Heart right ventricle (tissue), 16 donors: ENCODE measurements at regions not wholly inside any gene's neighbourhood (a gene's known extent, or its start where the extent isn't known, plus 50 kb on each side); places are given as distances from the start of the nearest gene placed in this dataset.

Source experiments
- ATAC-seq, 8 donors: fragments of 200-7000 bp; cut with Tn5 transposase; one replicate each; pipeline ENCODE4 v1.9.1; 2020; ENCODE audit warnings: mild to moderate bottlenecking in 8 of 8, moderate library complexity in 8 of 8, moderate number of reproducible peaks in 1 of 8
- DNase-seq, 2 donors: peaks; one replicate each; pipeline ENCODE4 v3.0.0-alpha.2; 2020
- H3K27ac ChIP-seq, 10 donors: fragments of 200-600 bp; sonication (generic) in 2 of 10; one replicate each; pipeline versions ENCODE4 v1.5.0 to v1.8.0; 2020 to 2022; ENCODE audit warnings: mild to moderate bottlenecking in 3 of 10
- H3K27me3 ChIP-seq, 7 donors: fragments of 200-600 bp; one replicate each; pipeline ENCODE4 v1.8.0; 2021 to 2022; ENCODE audit warnings: mild to moderate bottlenecking in 2 of 7
- H3K36me3 ChIP-seq, 9 donors: fragments of 200-600 bp; sonication (generic) in 1 of 9; one replicate each; pipeline versions ENCODE4 v1.5.0 to v1.8.0; 2020 to 2022; ENCODE audit warnings: mild to moderate bottlenecking in 2 of 9
- H3K4me1 ChIP-seq, 9 donors: fragments of 200-600 bp; sonication (generic) in 1 of 9; one replicate each; pipeline versions ENCODE4 v1.5.0 to v1.8.0; 2020 to 2022; ENCODE audit warnings: mild to moderate bottlenecking in 4 of 9
- H3K4me3 ChIP-seq, 10 donors: fragments of 200-600 bp; sonication (generic) in 2 of 10; one replicate each; pipeline versions ENCODE4 v1.5.0 to v1.8.0; 2020 to 2022; ENCODE audit warnings: mild to moderate bottlenecking in 7 of 10, moderate library complexity in 2 of 10
- H3K9me3 ChIP-seq, 11 donors: fragments of 200-600 bp in 10 of 11; sonication (generic) in 2 of 11; one replicate each; pipeline versions ENCODE4 v1.5.0 to v1.8.0; 2013 to 2022; ENCODE audit warnings: mild to moderate bottlenecking in 2 of 11, control low read depth in 1 of 11, moderate library complexity in 1 of 11
- CTCF ChIP-seq, 9 donors: fragments of 200-600 bp; sonication (generic) in 2 of 9; IDR thresholded peaks; one replicate each; pipeline versions ENCODE4 v1.5.0 to v1.8.0; 2021 to 2022; ENCODE audit warnings: antibody characterized with exemption in 9 of 9, mild to moderate bottlenecking in 5 of 9, moderate library complexity in 1 of 9
- WGBS, 2 donors: extraction: QIAGEN DNeasy Blood & Tissue Kit; methylation state at CpG; one replicate each; pipeline ENCODE4 v1.1.7; 2013; ENCODE audit warnings: inconsistent platforms in 1 of 2; 5-methylcytosine and 5-hydroxymethylcytosine counted together
- intact Hi-C, 10 donors: fragments of 100-400 bp; cut with DNase I; formaldehyde crosslinking; loops; one replicate each; pipeline versions ENCODE4 v1.11.1 to v1.14.2; 2022
- donor health status: Arrhythmogenic right ventricular cardiomyopathy.
- donor health status: ischemic (EF 13 %, LVEDD 7.1; RV severe dilation, severe dysfunction).
- donor health status: healthy with polysubstance abuse.
- donor health status: DM: no; HTN: yes; CAD: no.
- donor health status: DM: no; HTN: no; CAD: no.
- donor health status: ischemic (EF 25% LVEDD 6.9; RV normal size, moderate dysfunction).
- donor health status: ischemic (EF 25% LVEDD 5.7; RV mildly dilated, moderate dysfunction).
- donor health status: healthy.
- donor health status: DM: yes; HTN: yes; CAD: no.
- donor health status: Ischemic cardiomyopathy.
- donor health status: ischemic (EF 35%, LVEDD 5.7; RV mildly dilated, moderate dysfunction).
- donor health status: nonischemic (EF 11% LVEDD 7.7; RV severe dilation, severe dysfunction).
- donor health status: DM: yes; HTN: yes; CAD: no.
- donor health status: PGD.
- donor health status: ischemic (EF 29% LVEDD 5.4; RV normal size, mild dysfunction).
- donor health status: nonischemic (EF 23%, LVEDD 6.1; RV moderate dilation, normal function).

DNA sequence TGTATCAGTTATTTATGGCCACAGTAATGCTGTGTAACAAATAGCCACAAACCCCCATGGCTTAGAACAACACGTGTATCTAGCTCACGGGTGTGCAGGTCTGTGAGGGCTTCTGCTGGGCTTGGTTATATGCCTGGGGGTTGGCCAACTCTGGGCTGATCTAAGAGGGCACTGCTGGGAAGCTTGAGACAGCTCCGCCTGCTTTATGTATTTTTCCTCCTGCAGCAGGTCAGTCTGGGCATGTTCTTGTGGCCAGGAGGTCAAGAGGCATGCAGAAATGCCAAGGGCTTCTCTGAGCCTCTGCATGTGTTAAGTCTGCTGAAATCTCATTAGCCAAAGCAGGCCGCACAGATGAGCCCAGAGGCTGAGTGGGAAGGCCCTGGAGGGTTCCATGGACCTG, 105.8 kb downstream of the ZNF664 start:
- intact Hi-C loops: no loop called here
- H3K4me3 ChIP-seq: no peak overlapping the region
- DNase-seq: no peak
- no peaks in the 10 kb centered on the region for H3K4me1 ChIP-seq
- WGBS, 2 donors: 90 to 94% methylated on average over 4 of the region's 4 CpGs
- no peak for TF ChIP-seq CTCF (IDR thresholded peaks at IDR 0.05)
- H3K27ac ChIP-seq: no peak overlapping the region
- H3K27me3 ChIP-seq: no peaks in the 10 kb centered on the region
- no peaks in the 10 kb centered on the region for H3K36me3 ChIP-seq
- no peak for ATAC-seq
- no peaks in the 10 kb centered on the region for H3K9me3 ChIP-seq

DNA sequence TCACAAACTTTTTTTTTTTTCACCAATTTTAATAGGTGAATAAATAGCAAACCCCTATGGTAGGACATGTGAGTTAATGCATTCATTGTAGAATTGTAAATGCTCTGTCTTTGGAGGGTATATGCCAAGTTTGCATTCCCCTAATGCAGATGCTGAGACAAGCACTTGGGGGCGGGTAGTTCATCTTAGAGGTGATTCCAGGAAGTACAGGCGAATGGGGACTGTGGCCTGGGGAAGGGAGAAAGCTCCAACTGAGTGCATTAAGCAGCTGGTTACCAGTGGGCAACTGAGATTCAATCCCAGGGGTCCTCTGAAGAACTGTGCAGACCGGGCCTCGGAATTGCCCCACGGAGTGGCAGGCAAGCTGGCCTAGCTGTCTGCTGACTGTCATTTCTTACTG, 107.6 kb downstream of the ZNF664 start:
- H3K4me1 ChIP-seq: no peaks in the 10 kb centered on the region
- no peak for TF ChIP-seq CTCF (IDR thresholded peaks at IDR 0.05)
- no peaks in the 10 kb centered on the region for H3K27me3 ChIP-seq
- no peaks in the 10 kb centered on the region for H3K36me3 ChIP-seq
- ATAC-seq (no peak), DNase-seq (no peak)
- intact Hi-C loops: no loop called here
- no peak overlapping the region for H3K27ac ChIP-seq
- no peaks in the 10 kb centered on the region for H3K9me3 ChIP-seq
- 91 to 92% methylated on average over 5 of the region's 5 CpGs for WGBS, 2 donors
- no peak overlapping the region for H3K4me3 ChIP-seq

DNA sequence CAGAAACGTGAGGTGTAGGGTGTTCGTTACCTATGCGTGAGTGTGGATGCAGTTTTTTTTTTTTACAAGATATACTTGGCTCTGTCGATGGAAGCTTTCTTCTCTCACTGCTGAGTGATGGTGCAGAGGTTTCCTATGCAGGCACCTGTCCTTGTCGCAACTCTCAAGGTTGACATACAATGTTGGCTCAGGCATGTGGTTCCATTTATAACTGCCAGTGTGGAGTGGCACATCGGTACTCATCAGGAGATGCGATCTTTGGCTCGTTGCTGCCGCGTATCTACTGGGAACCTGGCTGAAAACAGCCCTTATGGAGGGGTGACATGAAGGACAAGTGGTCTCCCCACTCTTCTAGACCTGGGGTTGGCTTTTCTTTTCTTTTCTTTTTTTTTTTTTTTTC, 109.0 kb downstream of the ZNF664 start:
- DNase-seq (no peak), ATAC-seq (peak in 2 of 8 donors; percentile 47 to 63)
- Histone ChIP-seq H3K36me3 (no peaks in the 10 kb centered on the region), H3K4me1 (no peaks in the 10 kb centered on the region), H3K9me3 (no peaks in the 10 kb centered on the region), H3K27me3 (no peaks in the 10 kb centered on the region), H3K4me3 (no peak overlapping the region), H3K27ac (no peak overlapping the region)
- intact Hi-C loops: no loop called here
- no peak for TF ChIP-seq CTCF (IDR thresholded peaks at IDR 0.05)
- WGBS, 2 donors: 57 to 70% methylated on average over 10 of the region's 10 CpGs

GRCh38 chr12:124082687-124083086, 109.7 kb downstream of the ZNF664 start:
- DNase-seq (no peak), ATAC-seq (no peak)
- intact Hi-C loops: no loop called here
- no peak overlapping the region for H3K4me3 ChIP-seq
- TF ChIP-seq CTCF (IDR thresholded peaks at IDR 0.05): no peak
- no peak overlapping the region for H3K27ac ChIP-seq
- 94 to 95% methylated on average over 4 of the region's 4 CpGs for WGBS, 2 donors
- H3K36me3 ChIP-seq: no peaks in the 10 kb centered on the region
- no peaks in the 10 kb centered on the region for H3K4me1 ChIP-seq
- no peaks in the 10 kb centered on the region for H3K27me3 ChIP-seq
- H3K9me3 ChIP-seq: no peaks in the 10 kb centered on the region

DNA sequence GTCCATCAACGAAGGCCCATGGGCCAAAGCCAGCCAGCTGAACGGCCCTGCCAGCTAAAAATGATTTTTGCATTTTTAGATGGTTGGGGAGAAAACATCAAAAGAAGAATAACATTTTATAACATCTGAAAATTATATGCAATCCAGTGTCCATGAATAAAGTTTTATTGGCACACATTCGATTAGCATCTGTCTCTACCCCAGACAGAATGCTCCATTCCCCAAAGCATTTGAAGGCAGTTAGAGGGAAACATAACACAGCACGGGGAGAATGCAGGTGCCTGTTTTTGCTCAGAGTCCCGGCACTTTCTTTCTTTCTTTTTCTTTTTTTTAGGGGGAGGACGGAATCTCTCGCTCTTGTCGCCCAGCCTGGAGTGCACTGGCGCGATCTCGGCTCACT, 110.7 kb downstream of the ZNF664 start:
- WGBS, 2 donors: 89 to 92% methylated on average over 11 of the region's 11 CpGs
- no peak for DNase-seq
- Histone ChIP-seq H3K36me3 (no peaks in the 10 kb centered on the region), H3K27ac (no peak overlapping the region), H3K4me3 (no peak overlapping the region), H3K9me3 (no peaks in the 10 kb centered on the region), H3K4me1 (no peaks in the 10 kb centered on the region), H3K27me3 (no peaks in the 10 kb centered on the region)
- no peak for ATAC-seq
- intact Hi-C loops: no loop called here
- no peak for TF ChIP-seq CTCF (IDR thresholded peaks at IDR 0.05)
